Testis (tissue), 2 donors: ENCODE measurements at regions not wholly inside any gene's neighbourhood (a gene's known extent, or its start where the extent isn't known, plus 50 kb on each side); places are given as distances from the start of the nearest gene placed in this dataset.
A peak's percentile ranks its signal among the peaks of the same experiment; 100 is the strongest.
"Not testable (repeated sequence)": the region's sequence is repeated elsewhere in the genome, so short reads cannot be mapped to it uniquely, and the experiment has no call there.

Experiments
- DNase-seq: peaks from one replicate; pipeline ENCODE4 v3.0.0-alpha.2; 2019
- H3K27ac ChIP-seq, 2 donors: fragments of 200-600 bp; sonication (generic); one replicate each; pipeline ENCODE4 v1.5.1; 2019
- H3K27me3 ChIP-seq: fragments of 200-600 bp; sonication (generic); one replicate; pipeline ENCODE4 v1.5.1; 2019
- H3K36me3 ChIP-seq: fragments of 200-600 bp; sonication (generic); one replicate; pipeline ENCODE4 v1.5.1; 2017; ENCODE audit warnings: low read depth; ENCODE audit errors: missing control alignments
- H3K4me1 ChIP-seq: fragments of 200-600 bp; sonication (generic); one replicate; pipeline ENCODE4 v1.5.1; 2019
- H3K4me3 ChIP-seq, 2 donors: fragments of 200-600 bp; sonication (generic); one replicate each; pipeline ENCODE4 v1.5.1; 2017 to 2019
- H3K9me3 ChIP-seq: fragments of 200-600 bp; sonication (generic); one replicate; pipeline ENCODE4 v1.5.1; 2017
- POLR2A ChIP-seq: fragments of 450-650 bp; IDR thresholded peaks from one replicate; pipeline ENCODE4 v1.6.1; 2017; ENCODE audit warnings: antibody characterized with exemption, mild to moderate bottlenecking, moderate library complexity
- WGBS, 2 donors: methylation state at CpG; one replicate each; pipeline ENCODE4 v1.1.5; 2018; 5-methylcytosine and 5-hydroxymethylcytosine counted together
- intact Hi-C: fragments of 100-400 bp; cut with DNase I; formaldehyde crosslinking; loops from one replicate; pipeline ENCODE4 v1.15.1; 2023; ENCODE audit warnings: low total_unique reads
- TF ChIP-seq, protein P1 (sequence below), 3 experiments: fragments of 450-650 bp in 2 of 3; fragments of 200-600 bp in 1 of 3; sonication (generic) in 1 of 3; IDR thresholded peaks; one replicate each; pipeline ENCODE4 v1.5.1; 2016 to 2019; ENCODE audit warnings: antibody characterized with exemption in 3 of 3, mild to moderate bottlenecking in 2 of 3, moderate library complexity in 1 of 3

DNA sequence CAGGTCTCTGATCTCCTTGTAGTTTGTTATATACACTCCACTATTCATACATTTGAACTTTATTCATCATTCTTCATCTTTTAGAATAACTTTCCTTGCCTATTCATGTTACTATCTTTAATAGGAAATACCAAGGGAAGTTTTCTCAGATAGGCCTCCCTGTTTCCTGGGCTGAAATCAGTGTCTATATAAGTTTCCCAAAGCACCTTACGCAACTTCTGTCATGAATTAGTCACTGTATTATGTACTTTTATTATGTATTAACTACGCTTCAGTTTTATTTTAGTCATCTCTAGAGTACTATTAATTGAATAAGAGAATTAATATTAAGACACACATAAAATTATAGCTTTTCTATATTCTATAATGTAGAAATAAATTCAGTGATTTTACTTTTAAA lies 1481.5 kb downstream of the OTOL1 start:
- Histone ChIP-seq H3K4me3 (no peak overlapping the region), H3K4me1 (no peaks in the 10 kb centered on the region), H3K27ac (no peak overlapping the region), H3K27me3 (no peaks in the 10 kb centered on the region), H3K36me3 (no peaks in the 10 kb centered on the region), H3K9me3 (no peaks in the 10 kb centered on the region)
- TF ChIP-seq POLR2A: no peak
- TF ChIP-seq, protein P1, sequence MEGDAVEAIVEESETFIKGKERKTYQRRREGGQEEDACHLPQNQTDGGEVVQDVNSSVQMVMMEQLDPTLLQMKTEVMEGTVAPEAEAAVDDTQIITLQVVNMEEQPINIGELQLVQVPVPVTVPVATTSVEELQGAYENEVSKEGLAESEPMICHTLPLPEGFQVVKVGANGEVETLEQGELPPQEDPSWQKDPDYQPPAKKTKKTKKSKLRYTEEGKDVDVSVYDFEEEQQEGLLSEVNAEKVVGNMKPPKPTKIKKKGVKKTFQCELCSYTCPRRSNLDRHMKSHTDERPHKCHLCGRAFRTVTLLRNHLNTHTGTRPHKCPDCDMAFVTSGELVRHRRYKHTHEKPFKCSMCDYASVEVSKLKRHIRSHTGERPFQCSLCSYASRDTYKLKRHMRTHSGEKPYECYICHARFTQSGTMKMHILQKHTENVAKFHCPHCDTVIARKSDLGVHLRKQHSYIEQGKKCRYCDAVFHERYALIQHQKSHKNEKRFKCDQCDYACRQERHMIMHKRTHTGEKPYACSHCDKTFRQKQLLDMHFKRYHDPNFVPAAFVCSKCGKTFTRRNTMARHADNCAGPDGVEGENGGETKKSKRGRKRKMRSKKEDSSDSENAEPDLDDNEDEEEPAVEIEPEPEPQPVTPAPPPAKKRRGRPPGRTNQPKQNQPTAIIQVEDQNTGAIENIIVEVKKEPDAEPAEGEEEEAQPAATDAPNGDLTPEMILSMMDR (IDR thresholded peaks at IDR 0.05): no peak
- 93 to 97% methylated on average over 2 of the region's 2 CpGs for WGBS, 2 donors
- DNase-seq: no peak
- intact Hi-C loops: no loop called here

DNA sequence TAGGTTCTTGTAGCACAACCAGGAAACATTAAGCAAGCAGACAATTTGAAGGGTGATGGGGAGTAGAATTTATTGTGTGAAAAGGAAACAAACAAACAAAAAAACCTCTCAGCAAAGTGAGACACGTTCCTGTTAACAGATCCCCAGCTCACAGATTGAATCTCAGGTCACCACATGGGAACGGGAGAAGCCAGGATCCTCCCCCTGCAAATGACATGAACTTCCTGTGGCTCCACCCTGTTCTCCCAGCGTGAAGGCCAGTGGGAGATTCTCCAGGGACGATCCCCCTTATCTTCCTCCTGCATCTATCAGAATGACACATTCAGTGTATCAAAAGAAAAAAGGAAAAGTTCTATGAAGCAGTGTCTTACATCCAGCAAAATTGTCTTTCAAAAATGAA lies 1488.1 kb downstream of the OTOL1 start:
- no peak for DNase-seq
- no peaks in the 10 kb centered on the region for H3K27me3 ChIP-seq
- TF ChIP-seq, protein P1 (IDR thresholded peaks at IDR 0.05): no peak
- TF ChIP-seq POLR2A: no peak
- no peaks in the 10 kb centered on the region for H3K4me1 ChIP-seq
- 17 to 18% methylated on average over 4 of the region's 4 CpGs for WGBS, 2 donors
- intact Hi-C loops: no loop called here
- H3K36me3 ChIP-seq: no peaks in the 10 kb centered on the region
- H3K27ac ChIP-seq: no peak overlapping the region
- H3K9me3 ChIP-seq: no peaks in the 10 kb centered on the region
- H3K4me3 ChIP-seq: no peak overlapping the region

DNA sequence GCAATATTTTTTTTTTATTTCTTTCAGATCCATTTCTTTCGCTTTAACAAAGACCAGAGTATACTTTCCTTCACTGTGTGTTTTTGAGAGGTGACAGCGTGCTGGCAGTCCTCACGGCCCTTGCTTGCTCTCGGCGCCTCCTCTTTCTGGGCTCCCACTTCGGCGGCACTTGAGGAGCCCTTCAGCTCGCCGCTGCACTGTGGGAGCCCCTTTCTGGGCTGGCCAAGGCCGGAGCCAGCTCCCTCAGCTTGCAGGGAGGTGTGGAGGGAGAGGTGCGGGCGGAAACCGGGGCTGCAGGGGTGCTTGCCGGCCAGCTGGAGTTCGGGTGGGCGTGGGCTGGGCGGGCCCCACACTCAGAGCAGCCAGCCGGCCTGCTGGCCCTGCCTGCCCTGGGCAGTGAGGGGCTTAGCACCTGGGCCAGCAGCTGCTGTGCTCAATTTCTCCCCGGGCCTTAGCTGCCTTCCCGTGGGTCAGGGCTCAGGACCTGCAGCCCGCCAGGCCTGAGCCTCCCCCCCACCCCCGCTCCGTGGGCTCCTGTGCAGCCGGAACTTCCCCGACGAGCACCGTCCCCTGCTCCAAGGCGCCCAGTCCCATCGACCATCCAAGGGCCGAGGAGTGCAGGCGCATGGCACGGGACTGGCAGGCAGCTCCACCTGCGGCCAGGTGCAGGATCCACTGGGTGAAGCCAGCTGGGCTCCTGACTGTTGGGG lies 1490.6 kb downstream of the OTOL1 start:
- H3K9me3 ChIP-seq, H3K36me3 ChIP-seq, H3K4me1 ChIP-seq, intact Hi-C loops, DNase-seq, H3K27me3 ChIP-seq, H3K27ac ChIP-seq: not testable (repeated sequence)
- H3K4me3 ChIP-seq: peak overlapping the region in 1 of 2 donors; percentile 27
- 49 to 69% methylated on average over 10 to 30 of the region's 33 CpGs for WGBS, 2 donors

DNA sequence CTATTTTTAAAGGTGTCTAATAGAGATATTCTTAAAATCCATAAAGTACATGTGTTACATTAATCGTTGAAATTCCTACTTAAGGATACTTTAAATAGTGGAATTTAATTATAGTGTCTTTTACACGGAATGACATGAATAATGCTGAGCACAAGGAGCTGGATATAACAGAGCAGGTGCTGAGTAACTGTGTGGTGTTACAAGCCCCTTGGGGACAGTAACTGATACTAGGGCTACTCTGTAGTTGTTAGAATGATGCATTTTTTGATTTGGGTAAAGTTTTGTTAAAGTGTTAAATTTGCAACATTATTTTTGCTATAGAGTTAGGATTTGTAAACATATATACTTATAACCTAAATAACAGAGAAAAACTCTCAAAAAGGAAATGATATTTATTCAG lies 1496.1 kb downstream of the OTOL1 start:
- Histone ChIP-seq H3K9me3 (no peaks in the 10 kb centered on the region), H3K27me3 (no peaks in the 10 kb centered on the region), H3K27ac (no peak overlapping the region), H3K36me3 (no peaks in the 10 kb centered on the region), H3K4me3 (no peak overlapping the region), H3K4me1 (no peaks in the 10 kb centered on the region)
- no peak for DNase-seq
- 87% methylated on average over 2 of the region's 2 CpGs for WGBS, 2 donors
- intact Hi-C loops: no loop called here
- TF ChIP-seq, protein P1 (IDR thresholded peaks at IDR 0.05): no peak
- no peak for TF ChIP-seq POLR2A

DNA sequence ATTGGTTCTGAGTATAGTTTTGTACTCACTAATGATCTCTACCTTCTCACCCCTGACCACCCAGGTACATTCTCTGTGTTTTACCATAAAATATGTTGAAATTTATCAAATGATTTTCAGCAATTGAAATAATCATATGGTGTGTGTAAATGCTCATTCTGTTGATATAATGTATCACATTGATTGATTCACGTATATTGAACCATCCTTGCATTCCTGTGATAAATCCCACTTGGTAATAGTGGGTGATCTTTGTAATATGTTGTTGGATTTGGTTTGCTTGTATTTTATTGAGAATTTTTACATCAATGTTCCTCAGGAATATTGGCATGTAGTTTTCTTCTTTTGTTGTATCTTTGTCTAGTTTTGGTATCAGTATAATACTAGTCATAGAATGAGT lies 1497.6 kb downstream of the OTOL1 start:
- intact Hi-C loops: no loop called here
- Histone ChIP-seq H3K27ac (no peak overlapping the region), H3K27me3 (no peaks in the 10 kb centered on the region), H3K9me3 (no peaks in the 10 kb centered on the region), H3K4me3 (no peak overlapping the region), H3K36me3 (no peaks in the 10 kb centered on the region), H3K4me1 (no peaks in the 10 kb centered on the region)
- TF ChIP-seq, protein P1 (IDR thresholded peaks at IDR 0.05): no peak
- TF ChIP-seq POLR2A: no peak
- 0% methylated on average over 1 of the region's 1 CpG for whole genome bisulfite sequencing, 2 donors
- no peak for DNase-seq
